Keratinocyte (primary cell): ENCODE measurements at regions not wholly inside any gene's neighbourhood (a gene's known extent, or its start where the extent isn't known, plus 50 kb on each side); places are given as distances from the start of the nearest gene placed in this dataset.

Experiments
- DNase-seq: peaks from one replicate; pipeline ENCODE4 v3.0.0-alpha.2; 2011; ENCODE audit warnings: low read depth, missing footprints, low spot score
- FAIRE-seq: peaks from 2 replicates; lab custom pipeline; 2011; peaks lifted over from hg19 to GRCh38; lab: Jason Lieb, UNC
- H2AFZ ChIP-seq: 2 replicates; pipeline ENCODE4 v1.6.0; 2012; ENCODE audit warnings: low read length, control low read depth, inconsistent platforms; ENCODE audit not compliant: control insufficient read depth
- H3K27ac ChIP-seq: 2 replicates; pipeline ENCODE4 v1.5.1; 2011; ENCODE audit warnings: low read length; ENCODE audit not compliant: control insufficient read depth, insufficient read depth
- H3K27me3 ChIP-seq: 3 replicates; pipeline ENCODE4 v1.6.0; 2011; ENCODE audit warnings: low read length; ENCODE audit not compliant: control insufficient read depth, insufficient read depth; ENCODE audit errors: extremely low read depth
- H3K36me3 ChIP-seq, 2 experiments: 2 replicates in 1 of 2; 3 replicates in 1 of 2; pipeline ENCODE4 v1.5.1; 2011; ENCODE audit warnings: low read length in 2 of 2, mild to moderate bottlenecking in 1 of 2; ENCODE audit not compliant: control insufficient read depth in 2 of 2, insufficient read depth in 2 of 2; ENCODE audit errors: extremely low read depth in 1 of 2
- H3K4me1 ChIP-seq: 3 replicates; pipeline ENCODE4 v1.5.1; 2011; ENCODE audit warnings: low read length; ENCODE audit not compliant: control insufficient read depth, insufficient read depth; ENCODE audit errors: extremely low read depth
- H3K4me2 ChIP-seq: 3 replicates; pipeline ENCODE4 v1.6.0; 2011; ENCODE audit warnings: low read depth, low read length; ENCODE audit not compliant: control insufficient read depth, insufficient read depth; ENCODE audit errors: extremely low read depth
- H3K4me3 ChIP-seq, 3 experiments: fragments of 200-600 bp in 1 of 3; sonication (generic) in 1 of 3; 2 replicates in 2 of 3; 3 replicates in 1 of 3; pipeline ENCODE4 v1.5.1; 2011 to 2016; ENCODE audit warnings: low read length in 3 of 3, mild to moderate bottlenecking in 3 of 3, control low read depth in 2 of 3, inconsistent platforms in 1 of 3, low read depth in 1 of 3, mixed read lengths in 1 of 3, mixed run types in 1 of 3, moderate library complexity in 1 of 3; ENCODE audit not compliant: control insufficient read depth in 2 of 3, insufficient read depth in 2 of 3; ENCODE audit errors: extremely low read depth in 1 of 3
- H3K79me2 ChIP-seq: 2 replicates; pipeline ENCODE4 v1.6.0; 2012; ENCODE audit warnings: low read length; ENCODE audit not compliant: control insufficient read depth, insufficient read depth
- H3K9ac ChIP-seq: 3 replicates; pipeline ENCODE4 v1.6.0; 2011; ENCODE audit warnings: low read length; ENCODE audit not compliant: control insufficient read depth, insufficient read depth; ENCODE audit errors: extremely low read depth
- H3K9me1 ChIP-seq: 3 replicates; pipeline ENCODE4 v1.6.0; 2011; ENCODE audit warnings: low read length; ENCODE audit not compliant: control insufficient read depth, insufficient read depth; ENCODE audit errors: extremely low read depth
- H3K9me3 ChIP-seq: 2 replicates; pipeline ENCODE4 v1.5.1; 2012; ENCODE audit warnings: low read depth, low read length; ENCODE audit not compliant: control insufficient read depth
- H4K20me1 ChIP-seq: 3 replicates; pipeline ENCODE4 v1.6.0; 2011; ENCODE audit warnings: low read length; ENCODE audit not compliant: control insufficient read depth, insufficient read depth; ENCODE audit errors: extremely low read depth
- CTCF ChIP-seq, 3 experiments: IDR thresholded peaks in 1 of 3; conservative IDR thresholded peaks in 1 of 3; optimal IDR thresholded peaks in 1 of 3; 2 replicates in 2 of 3; 3 replicates in 1 of 3; pipeline versions ENCODE3 to v1.5.1; 2011; ENCODE audit warnings: low read length in 3 of 3, mild to moderate bottlenecking in 3 of 3, moderate library complexity in 2 of 3, control low read depth in 1 of 3, inconsistent platforms in 1 of 3; ENCODE audit not compliant: insufficient read depth in 2 of 3; ENCODE audit errors: extremely low read depth in 1 of 3
- EZH2 ChIP-seq: IDR thresholded peaks from one replicate; pipeline ENCODE4 v1.6.1; 2012; ENCODE audit warnings: inconsistent platforms, mild to moderate bottlenecking, low read length, moderate library complexity
- dilution Hi-C: fragments of 300-500 bp; cut with MboI; formaldehyde crosslinking; loops from one replicate; pipeline ENCODE4 v1.7.0; 2020; ENCODE audit warnings: low sequenced_read_pairs; ENCODE audit not compliant: extremely low pct_ligation_motif_present

- H3K9me3 ChIP-seq: no peaks in the 10 kb centered on the region
- H3K36me3 ChIP-seq: no peaks in the 10 kb centered on the region
- H3K9me1 ChIP-seq: no peaks in the 10 kb centered on the region
- no peak overlapping the region for H3K4me3 ChIP-seq
- no peaks in the 10 kb centered on the region for H3K79me2 ChIP-seq
- no peaks in the 10 kb centered on the region for H3K4me1 ChIP-seq
- no peak overlapping the region for H3K9ac ChIP-seq
- no peaks in the 10 kb centered on the region for H3K27me3 ChIP-seq
- dilution Hi-C loops: no loop called here
- no peaks in the 10 kb centered on the region for H4K20me1 ChIP-seq
- no peak overlapping the region for H3K4me2 ChIP-seq
- FAIRE-seq (no peak), DNase-seq (no peak)
- no peak overlapping the region for H2AFZ ChIP-seq
- no peak for TF ChIP-seq EZH2
- no peak overlapping the region for H3K27ac ChIP-seq
Measured at GRCh38 chr2:185895828-185896693, 157.5 kb downstream of the FSIP2 start.

- TF ChIP-seq CTCF (optimal IDR thresholded peaks at IDR 0.05 in 1 of 3, IDR thresholded peaks at IDR 0.05 in 1 of 3, conservative IDR thresholded peaks at IDR 0.05 in 1 of 3; ENCODE audit: extremely low read depth in 1 of 3, insufficient read depth in 2 of 3, low read length in 3 of 3) (no peak), EZH2 (no peak)
- FAIRE-seq (no peak), DNase-seq (no peak)
- no peaks in the 10 kb centered on the region for H3K9me1 ChIP-seq
- no peaks in the 10 kb centered on the region for H3K79me2 ChIP-seq
- dilution Hi-C loops: no loop called here
- H3K4me1 ChIP-seq: no peaks in the 10 kb centered on the region
- no peak overlapping the region for H3K9ac ChIP-seq
- H2AFZ ChIP-seq: no peak overlapping the region
- H4K20me1 ChIP-seq: no peaks in the 10 kb centered on the region
- no peaks in the 10 kb centered on the region for H3K36me3 ChIP-seq
- H3K9me3 ChIP-seq: no peaks in the 10 kb centered on the region
- H3K27ac ChIP-seq: no peak overlapping the region
- no peak overlapping the region for H3K4me2 ChIP-seq
- no peak overlapping the region for H3K4me3 ChIP-seq
- H3K27me3 ChIP-seq: no peaks in the 10 kb centered on the region
Measured at GRCh38 chr2:185899366-185899765, 160.8 kb downstream of the FSIP2 start.
